Neuronal stem cell (in vitro differentiated cells): ENCODE measurements at regions not wholly inside any gene's neighbourhood (a gene's known extent, or its start where the extent isn't known, plus 50 kb on each side); places are given as distances from the start of the nearest gene placed in this dataset.

ENCODE experiments used
- DNase-seq: peaks from one replicate; pipeline ENCODE4 v3.0.0-alpha.2; 2013; ENCODE audit warnings: low spot score
- H2AFZ ChIP-seq: one replicate; pipeline ENCODE4 v1.6.1; 2013; ENCODE audit warnings: mild to moderate bottlenecking, low read length, inconsistent platforms
- H2AK5ac ChIP-seq: 2 replicates; pipeline ENCODE4 v1.6.1; 2013; ENCODE audit warnings: low read depth, mild to moderate bottlenecking, inconsistent platforms, low read length, moderate library complexity, mixed read lengths
- H2BK120ac ChIP-seq: 2 replicates; pipeline ENCODE4 v1.6.1; 2013; ENCODE audit warnings: low read depth, mild to moderate bottlenecking, inconsistent platforms, low read length, moderate library complexity, mixed read lengths
- H2BK12ac ChIP-seq: one replicate; pipeline ENCODE4 v1.6.1; 2013; ENCODE audit warnings: low read length, inconsistent platforms
- H2BK15ac ChIP-seq: 2 replicates; pipeline ENCODE4 v1.6.1; 2013; ENCODE audit warnings: mild to moderate bottlenecking, low read length, inconsistent platforms, mixed read lengths
- H2BK5ac ChIP-seq: one replicate; pipeline ENCODE4 v1.6.1; 2013; ENCODE audit warnings: inconsistent platforms, mild to moderate bottlenecking, low read length, moderate library complexity
- H3K14ac ChIP-seq: one replicate; pipeline ENCODE4 v1.6.1; 2013; ENCODE audit warnings: low read length, inconsistent platforms
- H3K18ac ChIP-seq: 2 replicates; pipeline ENCODE4 v1.6.1; 2013; ENCODE audit warnings: low read length, inconsistent platforms
- H3K23ac ChIP-seq: 2 replicates; pipeline ENCODE4 v1.6.1; 2013; ENCODE audit warnings: low read depth, mild to moderate bottlenecking, mixed read lengths, low read length, inconsistent platforms; ENCODE audit not compliant: poor library complexity
- H3K27ac ChIP-seq: replicated peaks from 3 replicates; pipeline ENCODE4 v1.5.1; 2013; ENCODE audit warnings: low read length, inconsistent platforms
- H3K27me3 ChIP-seq, 3 experiments: 2 replicates each; pipeline ENCODE4 v1.6.1; 2013; ENCODE audit warnings: low read length in 3 of 3, mild to moderate bottlenecking in 2 of 3, inconsistent platforms in 1 of 3, low read depth in 1 of 3, mixed read lengths in 1 of 3, moderate library complexity in 1 of 3; ENCODE audit not compliant: control insufficient read depth in 3 of 3, insufficient read depth in 3 of 3
- H3K36me3 ChIP-seq, 2 donors: replicated peaks in 1 of 2; 2 replicates each; pipeline ENCODE4 v1.6.1; 2013; ENCODE audit warnings: low read length in 2 of 2; ENCODE audit not compliant: control insufficient read depth in 2 of 2, insufficient read depth in 2 of 2
- H3K4ac ChIP-seq: 2 replicates; pipeline ENCODE4 v1.6.1; 2013; ENCODE audit warnings: inconsistent platforms, mild to moderate bottlenecking, low read length, moderate library complexity
- H3K4me1 ChIP-seq, 2 donors: 1 replicate in 1 of 2; 2 replicates in 1 of 2; pipeline ENCODE4 v1.6.1; 2013; ENCODE audit warnings: low read length in 2 of 2, low read depth in 1 of 2; ENCODE audit not compliant: control insufficient read depth in 2 of 2, insufficient read depth in 1 of 2
- H3K4me2 ChIP-seq: one replicate; pipeline ENCODE4 v1.6.1; 2013; ENCODE audit warnings: mild to moderate bottlenecking, low read length, inconsistent platforms; ENCODE audit not compliant: insufficient read depth, poor library complexity, severe bottlenecking
- H3K4me3 ChIP-seq, 2 donors: 2 replicates each; pipeline ENCODE4 v1.5.1; 2013; ENCODE audit warnings: low read length in 2 of 2, mild to moderate bottlenecking in 2 of 2, inconsistent platforms in 1 of 2, moderate library complexity in 1 of 2
- H3K79me1 ChIP-seq: one replicate; pipeline ENCODE4 v1.6.1; 2013; ENCODE audit warnings: low read depth, mild to moderate bottlenecking, inconsistent platforms, low read length, moderate library complexity
- H3K9ac ChIP-seq: one replicate; pipeline ENCODE4 v1.6.1; 2013; ENCODE audit warnings: mild to moderate bottlenecking, low read depth, low read length, inconsistent platforms; ENCODE audit not compliant: poor library complexity
- H3K9me3 ChIP-seq, 2 donors: replicated peaks in 1 of 2; 2 replicates each; pipeline versions ENCODE3 to v1.6.1; 2013; ENCODE audit warnings: low read length in 2 of 2, mild to moderate bottlenecking in 2 of 2, inconsistent platforms in 1 of 2, low read depth in 1 of 2, mixed read lengths in 1 of 2, moderate library complexity in 1 of 2; ENCODE audit not compliant: control insufficient read depth in 2 of 2, insufficient read depth in 1 of 2
- H4K8ac ChIP-seq: one replicate; pipeline ENCODE4 v1.6.1; 2013; ENCODE audit warnings: low read depth, mild to moderate bottlenecking, inconsistent platforms, low read length, moderate library complexity
- H4K91ac ChIP-seq: one replicate; pipeline ENCODE4 v1.6.1; 2013; ENCODE audit warnings: low read length, low read depth, mild to moderate bottlenecking, inconsistent platforms; ENCODE audit not compliant: poor library complexity
- WGBS, 2 donors: extraction: QIAGEN DNeasy Blood & Tissue Kit; methylation state at CpG; one replicate each; pipeline ENCODE4 v1.1.7; 2013; ENCODE audit warnings: missing lambda C conversion rate in 2 of 2, mixed read lengths in 1 of 2; ENCODE audit not compliant: insufficient read length in 2 of 2, insufficient replicate concordance in 1 of 2; ENCODE audit errors: extremely low coverage in 2 of 2; 5-methylcytosine and 5-hydroxymethylcytosine counted together

GRCh38 chr12:98243190-98243589 is 272.2 kb upstream of the TMPO start:
- Histone ChIP-seq H2BK15ac (no peak overlapping the region), H3K18ac (no peak overlapping the region), H3K4ac (no peak overlapping the region), H3K9me3 (peaks cover 0 to 4% of the 10 kb centered on the region in 2 donors), H3K9ac (no peak overlapping the region), H3K27ac (no peak overlapping the region), H4K8ac (no peak overlapping the region), H3K36me3 (no peaks in the 10 kb centered on the region), H2BK12ac (no peak overlapping the region), H3K23ac (no peak overlapping the region), H3K4me2 (no peak overlapping the region), H2BK120ac (no peak overlapping the region), H3K79me1 (no peaks in the 10 kb centered on the region), H3K27me3 (no peaks in the 10 kb centered on the region), H2BK5ac (no peak overlapping the region), H2AFZ (no peak overlapping the region), H2AK5ac (no peak overlapping the region), H3K14ac (no peak overlapping the region), H4K91ac (no peak overlapping the region), H3K4me3 (no peak overlapping the region), H3K4me1 (no peaks in the 10 kb centered on the region)
- no peak for DNase-seq
- WGBS, 2 donors: no CpG with 5 or more reads among the region's 1 CpG

DNA sequence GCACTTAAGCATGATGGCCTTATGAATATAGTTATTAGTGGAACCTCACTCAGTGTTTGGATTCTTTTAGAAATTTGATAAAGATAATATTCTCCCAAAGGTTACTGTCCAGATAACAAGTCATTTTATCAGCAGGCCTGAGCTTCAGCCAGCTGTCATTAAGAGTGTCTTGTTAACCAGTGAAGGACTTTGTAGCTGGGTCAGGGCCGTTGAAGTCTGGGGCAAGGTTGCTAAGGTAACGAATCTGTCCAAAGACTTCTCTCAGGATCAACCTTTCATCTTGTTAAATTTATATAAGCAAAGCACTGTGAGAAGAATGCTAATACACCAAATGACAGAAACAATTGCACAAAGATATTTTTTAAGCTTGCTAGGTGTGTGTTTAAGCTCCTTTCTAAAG is 271.3 kb upstream of the TMPO start:
- Histone ChIP-seq H3K4me3 (no peak overlapping the region), H2AK5ac (no peak overlapping the region), H2BK12ac (no peak overlapping the region), H3K27ac (no peak overlapping the region), H2AFZ (no peak overlapping the region), H3K9me3 (peaks cover 0 to 4% of the 10 kb centered on the region in 2 donors), H3K9ac (no peak overlapping the region), H4K91ac (no peak overlapping the region), H3K4me2 (no peak overlapping the region), H3K27me3 (no peaks in the 10 kb centered on the region), H3K79me1 (no peaks in the 10 kb centered on the region), H3K4ac (no peak overlapping the region), H3K4me1 (no peaks in the 10 kb centered on the region), H4K8ac (no peak overlapping the region), H2BK15ac (no peak overlapping the region), H3K18ac (no peak overlapping the region), H2BK5ac (no peak overlapping the region), H3K36me3 (no peaks in the 10 kb centered on the region), H3K14ac (no peak overlapping the region), H2BK120ac (no peak overlapping the region), H3K23ac (no peak overlapping the region)
- no peak for DNase-seq
- no CpG with 5 or more reads among the region's 2 CpGs for WGBS, 2 donors

DNA sequence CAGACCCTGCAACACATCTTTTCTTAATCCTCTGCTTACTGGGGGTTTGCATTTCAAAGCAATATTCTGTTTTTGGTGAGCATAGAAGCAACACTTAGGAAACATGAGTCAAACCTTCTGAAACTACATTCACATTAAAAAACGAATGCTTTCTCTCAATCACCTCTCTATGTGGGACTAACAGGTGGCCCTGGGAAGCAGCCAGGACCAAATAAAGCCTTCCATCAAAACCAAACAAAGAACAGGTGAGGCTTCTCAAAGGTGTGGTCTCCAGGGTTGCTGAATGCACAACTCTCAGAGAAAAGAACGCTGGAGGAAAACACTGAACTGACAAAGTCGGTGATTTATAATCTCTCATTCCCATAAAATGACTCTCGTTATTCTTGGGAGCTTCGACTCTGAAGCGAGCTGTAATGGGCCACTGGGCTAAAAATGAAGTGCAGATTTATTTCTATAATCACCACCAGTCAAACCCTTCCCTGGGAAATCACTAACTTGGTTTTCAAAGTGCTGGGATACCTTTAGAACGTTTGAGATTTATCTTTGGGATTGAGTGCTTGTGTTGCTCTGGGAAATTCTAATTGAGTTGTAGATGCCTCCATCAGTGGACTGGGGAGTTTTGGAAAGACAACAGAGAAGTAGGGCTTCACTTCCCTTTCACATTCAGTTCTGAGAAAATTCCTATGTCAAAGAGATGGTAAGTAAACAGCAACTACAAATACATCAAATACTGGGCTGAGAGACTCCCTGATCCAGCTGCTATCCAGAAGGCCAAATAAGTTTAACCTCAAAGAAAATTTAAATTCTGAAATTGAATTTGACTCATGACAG is 262.0 kb upstream of the TMPO start:
- no peaks in the 10 kb centered on the region for H3K36me3 ChIP-seq
- no peaks in the 10 kb centered on the region for H3K79me1 ChIP-seq
- no peak overlapping the region for H3K18ac ChIP-seq
- H3K9ac ChIP-seq: no peak overlapping the region
- H3K27ac ChIP-seq: no peak overlapping the region
- no peak overlapping the region for H3K4me2 ChIP-seq
- no peak overlapping the region for H3K4me3 ChIP-seq
- no CpG with 5 or more reads among the region's 7 CpGs for WGBS, 2 donors
- DNase-seq: no peak
- H4K8ac ChIP-seq: no peak overlapping the region
- H2BK5ac ChIP-seq: no peak overlapping the region
- H3K27me3 ChIP-seq: no peaks in the 10 kb centered on the region
- no peak overlapping the region for H2BK120ac ChIP-seq
- H3K23ac ChIP-seq: no peak overlapping the region
- no peaks in the 10 kb centered on the region for H3K9me3 ChIP-seq
- no peak overlapping the region for H2AFZ ChIP-seq
- no peak overlapping the region for H4K91ac ChIP-seq
- no peak overlapping the region for H2BK12ac ChIP-seq
- H3K4ac ChIP-seq: no peak overlapping the region
- no peak overlapping the region for H2AK5ac ChIP-seq
- H2BK15ac ChIP-seq: no peak overlapping the region
- H3K14ac ChIP-seq: no peak overlapping the region
- no peaks in the 10 kb centered on the region for H3K4me1 ChIP-seq

GRCh38 chr12:98256830-98257229 is 258.6 kb upstream of the TMPO start:
- no peak overlapping the region for H3K4me2 ChIP-seq
- H3K9ac ChIP-seq: no peak overlapping the region
- no peak overlapping the region for H2BK15ac ChIP-seq
- H3K4me1 ChIP-seq: no peaks in the 10 kb centered on the region
- no peak overlapping the region for H3K14ac ChIP-seq
- H3K23ac ChIP-seq: no peak overlapping the region
- H4K91ac ChIP-seq: no peak overlapping the region
- H2AK5ac ChIP-seq: no peak overlapping the region
- H4K8ac ChIP-seq: no peak overlapping the region
- H3K79me1 ChIP-seq: no peaks in the 10 kb centered on the region
- H3K9me3 ChIP-seq: no peaks in the 10 kb centered on the region
- H2BK120ac ChIP-seq: no peak overlapping the region
- no peak overlapping the region for H3K18ac ChIP-seq
- no peaks in the 10 kb centered on the region for H3K27me3 ChIP-seq
- no peak overlapping the region for H3K27ac ChIP-seq
- H2BK12ac ChIP-seq: no peak overlapping the region
- H3K4me3 ChIP-seq: no peak overlapping the region
- WGBS, 2 donors: no CpG with 5 or more reads among the region's 1 CpG
- H2AFZ ChIP-seq: no peak overlapping the region
- H3K36me3 ChIP-seq: no peaks in the 10 kb centered on the region
- H2BK5ac ChIP-seq: no peak overlapping the region
- no peak for DNase-seq
- no peak overlapping the region for H3K4ac ChIP-seq
